CD4-positive, CD25-positive, alpha-beta regulatory T cell (primary cell): ENCODE measurements at regions not wholly inside any gene's neighbourhood (a gene's known extent, or its start where the extent isn't known, plus 50 kb on each side); places are given as distances from the start of the nearest gene placed in this dataset.

Experiments
- ATAC-seq, 2 donors: fragments of 150-1000 bp; cut with Tn5 transposase; one replicate each; pipeline ENCODE4 v1.10.0; 2021; ENCODE audit warnings: low read depth in 2 of 2, moderate number of reproducible peaks in 2 of 2, moderate library complexity in 1 of 2
- DNase-seq, 3 donors: peaks; one replicate each; pipeline versions ENCODE4 v3.0.0 to v3.0.0-alpha.2; 2012 to 2022; ENCODE audit warnings: mixed read lengths in 1 of 3
- H3K27ac ChIP-seq: one replicate; pipeline ENCODE4 v1.7.0; 2013; ENCODE audit warnings: mild to moderate bottlenecking, low read length; ENCODE audit not compliant: insufficient read depth, poor library complexity, severe bottlenecking
- H3K27me3 ChIP-seq: one replicate; pipeline ENCODE4 v1.7.0; 2013; ENCODE audit warnings: low read length; ENCODE audit not compliant: control insufficient read depth, insufficient read depth
- H3K36me3 ChIP-seq: one replicate; pipeline ENCODE4 v1.7.0; 2013; ENCODE audit warnings: mild to moderate bottlenecking, low read length, moderate library complexity; ENCODE audit not compliant: control insufficient read depth, insufficient read depth
- H3K4me1 ChIP-seq: 2 replicates; pipeline ENCODE4 v1.7.0; 2013; ENCODE audit warnings: mild to moderate bottlenecking, low read length; ENCODE audit not compliant: insufficient read depth, control insufficient read depth, poor library complexity, severe bottlenecking
- H3K4me3 ChIP-seq: one replicate; pipeline ENCODE4 v1.7.0; 2013; ENCODE audit warnings: low read depth, mild to moderate bottlenecking, low read length, moderate library complexity
- H3K9me3 ChIP-seq, 2 experiments: 1 replicate in 1 of 2; 2 replicates in 1 of 2; pipeline ENCODE4 v1.7.0; 2013; ENCODE audit warnings: low read length in 2 of 2, mild to moderate bottlenecking in 1 of 2, moderate library complexity in 1 of 2; ENCODE audit not compliant: control insufficient read depth in 2 of 2
- H3K27ac Mint-ChIP-seq, 3 donors: one replicate each; pipeline ENCODE4 v1.8.0; 2020 to 2022; ENCODE audit warnings: mild to moderate bottlenecking in 3 of 3, mixed read lengths in 3 of 3, moderate library complexity in 2 of 3
- H3K27me3 Mint-ChIP-seq: one replicate; pipeline ENCODE4 v1.8.0; 2022; ENCODE audit warnings: mild to moderate bottlenecking, mixed read lengths
- H3K36me3 Mint-ChIP-seq: one replicate; pipeline ENCODE4 v1.8.0; 2020; ENCODE audit warnings: mixed read lengths
- H3K4me1 Mint-ChIP-seq, 4 donors: one replicate each; pipeline ENCODE4 v1.8.0; 2020 to 2022; ENCODE audit warnings: mixed read lengths in 4 of 4, mild to moderate bottlenecking in 1 of 4
- H3K4me3 Mint-ChIP-seq, 4 donors: one replicate each; pipeline ENCODE4 v1.8.0; 2020 to 2022; ENCODE audit warnings: mild to moderate bottlenecking in 4 of 4, mixed read lengths in 4 of 4, moderate library complexity in 3 of 4
- H3K9me3 Mint-ChIP-seq, 7 donors: one replicate each; pipeline ENCODE4 v1.8.0; 2020 to 2022; ENCODE audit warnings: mixed read lengths in 7 of 7, mild to moderate bottlenecking in 3 of 7, moderate library complexity in 2 of 7

DNA sequence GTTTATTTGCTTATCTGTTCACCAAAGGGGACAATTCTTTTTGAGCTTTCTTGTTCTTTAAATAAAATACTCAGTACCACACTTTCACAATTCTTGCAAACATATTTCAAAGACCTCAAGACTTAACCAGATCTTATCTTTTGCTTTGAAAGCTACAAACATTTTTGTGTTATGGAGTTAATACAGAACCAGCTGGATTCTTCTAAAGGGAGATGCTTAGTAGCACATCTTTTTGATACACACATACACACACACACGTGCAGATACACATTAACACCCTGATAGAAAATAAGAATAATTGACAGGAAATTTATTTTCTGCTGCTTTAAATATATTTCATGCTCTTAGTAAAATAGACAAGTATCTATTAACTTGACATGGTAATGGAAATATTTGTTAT, 379.1 kb downstream of the SH2D1A start:
- no peak for ATAC-seq
- Mint-ChIP-seq H3K27ac (no peak overlapping the region), H3K27me3 (no peaks in the 10 kb centered on the region), H3K4me1 (no peaks in the 10 kb centered on the region), H3K36me3 (no peaks in the 10 kb centered on the region), H3K9me3 (no peaks in the 10 kb centered on the region), H3K4me3 (no peak overlapping the region)
- Histone ChIP-seq H3K4me3 (no peak overlapping the region), H3K27ac (no peak overlapping the region), H3K36me3 (no peaks in the 10 kb centered on the region), H3K9me3 (no peaks in the 10 kb centered on the region), H3K4me1 (no peaks in the 10 kb centered on the region), H3K27me3 (no peaks in the 10 kb centered on the region)
- no peak for DNase-seq

DNA sequence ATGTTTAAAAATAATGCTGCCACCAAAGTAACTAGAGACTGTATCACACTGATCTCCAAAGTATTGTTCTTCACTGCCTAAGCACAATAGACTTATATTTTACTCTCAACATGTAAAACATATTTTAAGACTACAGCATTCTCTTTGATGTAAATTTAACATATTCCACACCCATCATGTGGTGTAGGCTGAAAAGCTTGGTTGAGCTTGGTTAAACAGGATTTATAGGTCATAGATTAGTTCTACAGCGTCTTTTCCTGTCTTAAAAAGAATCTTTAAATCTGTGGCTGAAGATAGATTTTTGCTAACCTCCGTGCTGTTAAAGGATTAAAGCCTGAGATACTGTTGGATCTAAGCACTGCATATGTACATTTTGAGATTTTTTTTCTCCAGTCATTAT, 379.9 kb downstream of the SH2D1A start:
- H3K4me3 ChIP-seq = no peak overlapping the region
- Mint-ChIP-seq H3K36me3 (no peaks in the 10 kb centered on the region), H3K4me3 (no peak overlapping the region), H3K27me3 (no peaks in the 10 kb centered on the region), H3K27ac (no peak overlapping the region), H3K4me1 (no peaks in the 10 kb centered on the region), H3K9me3 (no peaks in the 10 kb centered on the region)
- ATAC-seq = no peak
- no peak for DNase-seq
- no peaks in the 10 kb centered on the region for H3K4me1 ChIP-seq
- H3K36me3 ChIP-seq = no peaks in the 10 kb centered on the region
- no peaks in the 10 kb centered on the region for H3K9me3 ChIP-seq
- H3K27me3 ChIP-seq = no peaks in the 10 kb centered on the region
- no peak overlapping the region for H3K27ac ChIP-seq

DNA sequence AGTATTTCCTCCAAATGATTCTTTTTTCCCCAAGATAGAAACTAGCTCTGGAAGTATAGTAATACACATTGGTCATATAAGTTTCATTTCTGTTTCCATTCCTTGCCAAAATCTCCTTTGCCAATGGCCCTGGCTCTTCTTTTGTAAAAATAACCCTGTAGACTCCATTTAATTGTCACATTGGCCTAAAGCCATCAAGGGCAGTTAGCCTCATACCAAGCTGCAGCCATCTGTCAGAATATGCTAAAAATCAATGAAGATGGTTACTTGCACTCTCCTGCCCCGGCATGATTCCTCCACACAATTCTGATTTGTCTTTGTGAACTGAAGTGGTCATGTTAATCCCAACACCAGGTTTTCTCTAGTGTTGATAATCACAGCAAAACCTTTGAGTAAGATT, 380.5 kb downstream of the SH2D1A start:
- no peaks in the 10 kb centered on the region for H3K36me3 Mint-ChIP-seq
- no peak for DNase-seq
- no peaks in the 10 kb centered on the region for H3K27me3 ChIP-seq
- H3K9me3 ChIP-seq = no peaks in the 10 kb centered on the region
- H3K27ac ChIP-seq = no peak overlapping the region
- no peaks in the 10 kb centered on the region for H3K36me3 ChIP-seq
- H3K4me3 Mint-ChIP-seq = no peak overlapping the region
- H3K4me1 Mint-ChIP-seq = no peaks in the 10 kb centered on the region
- no peaks in the 10 kb centered on the region for H3K4me1 ChIP-seq
- H3K27me3 Mint-ChIP-seq = no peaks in the 10 kb centered on the region
- no peaks in the 10 kb centered on the region for H3K9me3 Mint-ChIP-seq
- ATAC-seq = no peak
- H3K4me3 ChIP-seq = no peak overlapping the region
- H3K27ac Mint-ChIP-seq = no peak overlapping the region

DNA sequence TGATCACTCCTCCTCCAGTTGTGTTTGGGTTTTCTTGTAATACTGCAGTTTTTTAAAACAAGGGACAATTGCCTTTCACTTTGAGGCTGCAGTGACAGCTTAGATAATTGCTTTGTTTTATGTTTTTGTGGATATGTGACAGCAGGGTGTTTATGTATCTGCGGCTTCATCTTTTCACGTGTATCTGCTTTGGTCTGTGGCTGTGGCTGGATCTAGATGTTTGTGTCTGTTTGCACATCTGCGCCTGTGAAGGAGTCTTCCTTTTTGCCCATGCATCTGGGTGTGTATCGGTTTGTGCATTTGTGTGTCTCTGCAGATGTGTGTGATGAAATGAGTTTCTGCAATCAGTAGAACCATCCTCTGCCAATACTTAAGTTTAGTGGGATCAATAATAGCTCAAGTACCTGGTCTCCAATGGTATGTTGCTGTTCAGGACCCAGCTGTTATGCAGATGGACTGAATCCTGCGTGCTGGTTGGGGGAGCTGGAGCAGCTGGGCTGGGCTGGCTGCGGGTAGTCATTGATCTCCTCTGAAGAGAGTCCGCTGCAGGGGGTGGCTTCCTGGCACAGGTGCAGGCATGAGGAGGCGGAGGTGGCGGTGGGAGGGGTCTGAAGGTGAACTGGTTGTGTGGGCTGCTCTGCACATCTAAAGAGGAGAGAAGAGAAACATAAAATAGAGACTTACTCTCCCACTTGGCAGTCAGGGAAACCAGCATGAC, 390.3 kb downstream of the SH2D1A start:
- Mint-ChIP-seq H3K36me3 (no peaks in the 10 kb centered on the region), H3K27me3 (no peaks in the 10 kb centered on the region), H3K4me1 (peaks cover 0 to 8% (median 2%) of the 10 kb centered on the region in 4 donors), H3K4me3 (peak overlapping the region; percentile 7 to 46 (median 28)), H3K9me3 (peaks cover 0 to 3% (median 0%) of the 10 kb centered on the region in 7 donors), H3K27ac (peak overlapping the region in 2 of 3 donors; percentile 57 to 81)
- no peaks in the 10 kb centered on the region for H3K9me3 ChIP-seq
- ATAC-seq (peak; percentile 61 to 63), DNase-seq (peak; percentile 1 to 40 (median 28))
- H3K36me3 ChIP-seq = no peaks in the 10 kb centered on the region
- peak overlapping the region; percentile 51 for H3K4me3 ChIP-seq
- H3K27ac ChIP-seq = no peak overlapping the region
- peaks cover 3% of the 10 kb centered on the region for H3K27me3 ChIP-seq
- no peaks in the 10 kb centered on the region for H3K4me1 ChIP-seq

DNA sequence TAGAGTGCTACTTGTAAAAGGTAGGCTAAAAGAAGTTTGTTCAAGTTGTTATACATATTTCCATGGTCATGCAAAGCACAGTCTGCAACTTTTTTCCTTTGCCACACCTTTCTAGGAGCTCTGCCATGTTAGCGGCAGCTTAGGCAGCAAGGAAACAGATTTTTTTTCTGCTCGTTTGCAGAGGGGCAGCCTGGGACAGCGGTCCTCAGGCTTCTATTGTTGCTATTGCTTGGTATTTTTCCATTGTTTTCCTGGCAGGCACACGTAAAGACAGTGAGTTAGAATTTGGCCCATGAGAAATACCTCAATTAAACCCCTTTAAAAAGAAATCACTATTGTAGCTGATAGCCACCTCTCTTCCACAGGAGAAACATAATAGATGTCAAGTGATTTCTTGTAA, 391.4 kb downstream of the SH2D1A start:
- no peak overlapping the region for H3K4me3 ChIP-seq
- no peak overlapping the region for H3K27ac ChIP-seq
- H3K4me1 ChIP-seq = no peaks in the 10 kb centered on the region
- H3K9me3 ChIP-seq = no peaks in the 10 kb centered on the region
- Mint-ChIP-seq H3K27ac (no peak overlapping the region), H3K4me3 (no peak overlapping the region), H3K36me3 (no peaks in the 10 kb centered on the region), H3K9me3 (peaks cover 0 to 3% (median 0%) of the 10 kb centered on the region in 7 donors), H3K4me1 (peaks cover 0 to 8% (median 2%) of the 10 kb centered on the region in 4 donors), H3K27me3 (no peaks in the 10 kb centered on the region)
- DNase-seq (no peak), ATAC-seq (no peak)
- H3K36me3 ChIP-seq = no peaks in the 10 kb centered on the region
- peaks cover 3% of the 10 kb centered on the region for H3K27me3 ChIP-seq

DNA sequence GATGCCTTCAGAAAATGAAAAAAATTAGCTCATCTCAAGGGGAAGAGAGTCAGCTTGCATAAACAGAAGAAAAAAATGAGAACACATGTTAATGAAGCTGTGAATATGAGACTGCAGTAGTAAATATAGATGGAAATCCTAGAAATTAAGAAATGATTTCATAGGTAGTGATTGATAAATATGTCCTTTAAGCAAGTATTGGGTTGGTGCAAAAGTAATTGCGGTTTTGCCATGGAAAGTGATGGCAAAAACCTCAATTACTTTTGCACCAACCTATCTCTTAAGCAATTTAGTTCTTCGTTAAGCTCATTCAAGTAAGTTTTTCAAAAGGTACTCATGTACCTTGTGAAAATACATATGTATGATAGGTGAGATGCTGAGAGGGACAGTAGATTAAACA, 400.9 kb downstream of the SH2D1A start:
- Histone ChIP-seq H3K4me1 (no peaks in the 10 kb centered on the region), H3K4me3 (no peak overlapping the region), H3K27ac (no peak overlapping the region), H3K27me3 (no peaks in the 10 kb centered on the region), H3K36me3 (no peaks in the 10 kb centered on the region), H3K9me3 (no peaks in the 10 kb centered on the region)
- DNase-seq (no peak), ATAC-seq (no peak)
- Mint-ChIP-seq H3K27me3 (no peaks in the 10 kb centered on the region), H3K4me3 (no peak overlapping the region), H3K27ac (no peak overlapping the region), H3K9me3 (no peaks in the 10 kb centered on the region), H3K4me1 (no peaks in the 10 kb centered on the region), H3K36me3 (no peaks in the 10 kb centered on the region)

DNA sequence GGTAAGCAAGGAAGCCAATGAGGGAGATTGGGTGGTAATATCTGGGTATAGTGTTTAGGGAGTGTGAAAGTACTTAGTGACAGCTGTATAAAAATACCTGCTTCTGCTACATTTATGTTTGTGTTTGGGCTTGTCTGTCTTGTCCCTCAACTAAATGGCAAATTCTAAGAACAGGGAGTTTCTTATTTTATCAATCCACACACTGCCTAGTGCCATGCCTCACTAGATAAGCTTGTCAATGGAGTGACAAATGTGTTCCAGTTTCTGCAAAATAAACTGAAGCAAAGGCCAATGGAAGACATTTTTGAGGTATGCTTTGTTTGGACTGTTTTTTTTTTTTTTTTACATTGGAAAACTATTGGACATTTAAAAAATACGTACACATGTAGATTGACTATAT, 418.0 kb downstream of the SH2D1A start:
- H3K27ac ChIP-seq = no peak overlapping the region

DNA sequence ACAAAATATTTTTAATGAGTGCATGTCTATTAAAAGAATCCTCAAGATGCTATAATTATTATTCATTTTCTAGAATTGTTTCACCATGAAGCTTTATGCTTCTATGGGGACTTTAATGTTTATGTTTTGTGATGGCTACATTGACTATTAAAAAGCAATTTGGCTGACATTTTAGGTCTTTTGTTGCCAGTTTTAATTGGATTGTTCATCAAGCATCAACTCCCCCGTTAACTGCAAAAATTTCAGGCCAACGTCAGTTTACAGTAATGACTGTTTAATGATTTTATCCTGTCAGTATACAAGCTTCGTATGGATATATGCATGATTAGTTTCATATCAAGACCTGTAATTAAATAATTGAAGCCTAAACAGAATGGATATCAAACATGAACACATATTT, 422.8 kb downstream of the SH2D1A start:
- H3K27me3 ChIP-seq = no peaks in the 10 kb centered on the region
- H3K36me3 Mint-ChIP-seq = no peaks in the 10 kb centered on the region
- no peak overlapping the region for H3K27ac Mint-ChIP-seq
- H3K4me3 Mint-ChIP-seq = no peak overlapping the region
- no peaks in the 10 kb centered on the region for H3K9me3 ChIP-seq
- no peak overlapping the region for H3K4me3 ChIP-seq
- no peak for DNase-seq
- H3K36me3 ChIP-seq = no peaks in the 10 kb centered on the region
- H3K9me3 Mint-ChIP-seq = peaks cover 0 to 1% (median 0%) of the 10 kb centered on the region in 7 donors
- H3K4me1 ChIP-seq = no peaks in the 10 kb centered on the region
- no peaks in the 10 kb centered on the region for H3K27me3 Mint-ChIP-seq
- no peaks in the 10 kb centered on the region for H3K4me1 Mint-ChIP-seq
- no peak overlapping the region for H3K27ac ChIP-seq
- ATAC-seq = no peak

More for the DNA sequence above, 418.0 kb downstream of the SH2D1A start:
- no peaks in the 10 kb centered on the region for H3K4me1 Mint-ChIP-seq
- ATAC-seq (no peak), DNase-seq (no peak)
- H3K4me1 ChIP-seq = no peaks in the 10 kb centered on the region
- H3K9me3 ChIP-seq = no peaks in the 10 kb centered on the region
- no peak overlapping the region for H3K4me3 ChIP-seq
- no peaks in the 10 kb centered on the region for H3K36me3 ChIP-seq
- H3K27me3 Mint-ChIP-seq = no peaks in the 10 kb centered on the region
- no peaks in the 10 kb centered on the region for H3K27me3 ChIP-seq
- H3K36me3 Mint-ChIP-seq = no peaks in the 10 kb centered on the region
- peaks cover 0 to 2% (median 0%) of the 10 kb centered on the region in 7 donors for H3K9me3 Mint-ChIP-seq
- H3K27ac Mint-ChIP-seq = no peak overlapping the region
- no peak overlapping the region for H3K4me3 Mint-ChIP-seq
